Mesodermal cell (in vitro differentiated cells): ENCODE measurements at regions not wholly inside any gene's neighbourhood (a gene's known extent, or its start where the extent isn't known, plus 50 kb on each side); places are given as distances from the start of the nearest gene placed in this dataset.
"Not testable (repeated sequence)": the region's sequence is repeated elsewhere in the genome, so short reads cannot be mapped to it uniquely, and the experiment has no call there.

ENCODE experiments used
- H3K27ac ChIP-seq: 2 replicates; pipeline ENCODE4 v1.7.0; 2013; ENCODE audit warnings: mild to moderate bottlenecking, low read depth, low read length, moderate library complexity; ENCODE audit not compliant: severe bottlenecking
- H3K36me3 ChIP-seq: 2 replicates; pipeline ENCODE4 v1.7.1; 2013; ENCODE audit warnings: mild to moderate bottlenecking, low read length, moderate library complexity; ENCODE audit not compliant: control insufficient read depth, insufficient read depth
- H3K4me1 ChIP-seq: one replicate; pipeline ENCODE4 v1.7.1; 2013; ENCODE audit warnings: mild to moderate bottlenecking, low read length; ENCODE audit not compliant: insufficient read depth, control insufficient read depth, poor library complexity, severe bottlenecking
- H3K4me3 ChIP-seq: 2 replicates; pipeline ENCODE4 v1.7.0; 2013; ENCODE audit warnings: low read length, control low read depth, mild to moderate bottlenecking; ENCODE audit not compliant: insufficient read depth, poor library complexity, severe bottlenecking; ENCODE audit errors: extremely low read depth
- H3K9me3 ChIP-seq: 2 replicates; pipeline ENCODE4 v1.7.1; 2013; ENCODE audit warnings: mild to moderate bottlenecking, low read length, moderate library complexity; ENCODE audit not compliant: control insufficient read depth
- WGBS, 2 experiments: methylation state at CpG; one replicate each; pipeline ENCODE4 v1.1.5; 2013; ENCODE audit warnings: missing lambda C conversion rate in 2 of 2; ENCODE audit not compliant: insufficient coverage in 2 of 2; 5-methylcytosine and 5-hydroxymethylcytosine counted together

DNA sequence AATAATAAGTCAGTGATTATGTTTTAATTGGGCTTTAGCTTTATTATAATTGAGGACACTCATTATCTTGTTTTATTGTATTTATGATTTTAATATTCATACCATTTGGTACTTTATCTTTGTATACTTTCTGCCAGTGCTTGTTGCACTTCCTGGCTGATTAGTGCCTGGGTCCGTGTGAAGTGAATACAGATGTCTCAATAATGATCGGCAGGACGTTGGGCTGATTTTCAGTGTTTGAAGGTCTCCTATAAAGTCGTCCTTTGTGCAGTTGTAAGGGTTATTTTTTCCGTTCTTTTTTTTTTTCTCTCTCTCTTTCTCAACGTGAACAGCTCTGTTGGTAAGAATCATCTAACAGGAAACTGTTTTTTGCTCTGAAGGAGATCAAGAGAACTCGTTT lies 450.0 kb upstream of the POU3F2 start:
- Histone ChIP-seq H3K4me1 (no peaks in the 10 kb centered on the region), H3K4me3 (no peak overlapping the region), H3K36me3 (no peaks in the 10 kb centered on the region), H3K27ac (no peak overlapping the region), H3K9me3 (no peaks in the 10 kb centered on the region)
- WGBS, 2 experiments = 60 to 80% methylated on average over 1 to 3 of the region's 7 CpGs

- no peaks in the 10 kb centered on the region for H3K9me3 ChIP-seq
- no peaks in the 10 kb centered on the region for H3K4me1 ChIP-seq
- no peak overlapping the region for H3K4me3 ChIP-seq
- 75 to 85% methylated on average over 5 of the region's 6 CpGs for WGBS, 2 experiments
- H3K27ac ChIP-seq = no peak overlapping the region
- no peaks in the 10 kb centered on the region for H3K36me3 ChIP-seq
Observed at GRCh38 chr6:98384801-98385200, 449.6 kb upstream of the POU3F2 start.

DNA sequence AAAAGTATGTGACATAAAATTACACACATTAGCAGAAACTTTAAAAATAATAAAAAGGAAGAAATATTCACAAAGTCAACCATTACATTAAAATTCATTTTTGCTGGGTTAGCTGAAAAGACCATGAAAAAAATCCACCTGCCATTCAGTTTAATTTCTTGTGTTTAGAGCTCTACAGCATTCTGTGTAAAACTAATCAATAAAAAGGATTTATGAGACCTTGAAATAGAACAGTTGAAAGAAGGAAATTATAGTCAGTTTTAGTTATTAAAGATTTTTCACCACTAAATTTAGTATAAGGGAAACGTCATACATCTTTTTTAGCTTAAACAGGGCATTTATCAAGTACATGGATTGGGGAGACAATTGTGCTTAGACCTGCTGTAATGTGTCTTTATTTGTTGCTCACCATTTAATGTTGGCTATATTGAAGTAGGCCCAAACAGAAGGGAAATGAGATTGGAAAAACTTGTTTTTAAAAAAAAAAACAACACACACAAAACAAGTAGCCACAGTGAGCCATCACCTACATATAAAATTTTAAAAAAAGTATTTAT lies 438.7 kb upstream of the POU3F2 start:
- Histone ChIP-seq H3K27ac (no peak overlapping the region), H3K9me3 (no peaks in the 10 kb centered on the region), H3K4me1 (no peaks in the 10 kb centered on the region), H3K36me3 (no peaks in the 10 kb centered on the region), H3K4me3 (no peak overlapping the region)
- no CpG with 5 or more reads among the region's 1 CpG for WGBS, 2 experiments

DNA sequence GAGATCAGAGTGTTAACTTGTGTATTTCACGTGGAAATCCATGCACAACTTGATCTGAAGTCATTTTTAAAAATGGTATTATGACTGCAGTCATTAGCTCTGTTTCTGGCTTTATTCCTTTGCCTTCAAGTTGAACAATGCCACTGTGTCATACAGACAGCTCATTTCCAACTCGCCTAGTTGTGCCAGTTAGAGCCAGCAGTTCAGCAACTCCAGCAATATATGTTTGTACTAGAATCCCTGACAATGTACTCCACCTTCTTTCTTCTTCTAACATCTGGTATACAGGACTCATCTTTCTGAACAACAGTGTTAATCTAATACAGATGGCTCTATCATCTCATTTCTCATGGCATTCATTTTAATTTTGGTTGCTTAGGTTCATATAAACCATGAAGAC lies 418.3 kb upstream of the POU3F2 start:
- 43 to 92% methylated on average over 1 to 2 of the region's 2 CpGs for WGBS, 2 experiments
- Histone ChIP-seq H3K4me3 (no peak overlapping the region), H3K9me3 (no peaks in the 10 kb centered on the region), H3K27ac (no peak overlapping the region), H3K36me3 (no peaks in the 10 kb centered on the region), H3K4me1 (no peaks in the 10 kb centered on the region)

DNA sequence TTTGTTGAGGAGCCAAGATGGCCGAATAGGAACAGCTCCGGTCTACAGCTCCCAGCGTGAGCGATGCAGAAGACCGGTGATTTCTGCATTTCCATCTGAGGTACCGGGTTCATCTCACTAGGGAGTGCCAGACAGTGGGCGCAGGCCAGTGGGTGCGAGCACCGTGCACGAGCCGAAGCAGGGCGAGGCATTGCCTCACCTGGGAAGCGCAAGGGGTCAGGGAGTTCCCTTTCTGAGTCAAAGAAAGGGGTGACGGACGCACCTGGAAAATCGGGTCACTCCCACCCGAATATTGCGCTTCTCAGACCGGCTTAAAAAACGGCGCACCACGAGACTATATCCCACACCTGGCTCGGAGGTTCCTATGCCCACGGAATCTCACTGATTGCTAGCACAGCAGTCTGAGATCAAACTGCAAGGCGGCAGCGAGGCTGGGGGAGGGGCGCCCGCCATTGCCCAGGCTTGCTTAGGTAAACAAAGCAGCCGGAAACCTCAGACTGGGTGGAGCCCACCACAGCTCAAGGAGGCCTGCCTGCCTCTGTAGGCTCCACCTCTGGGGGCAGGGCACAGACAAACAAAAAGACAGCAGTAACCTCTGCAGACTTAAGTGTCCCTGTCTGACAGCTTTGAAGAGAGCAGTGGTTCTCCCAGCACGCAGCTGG lies 417.7 kb upstream of the POU3F2 start:
- H3K4me1 ChIP-seq, H3K4me3 ChIP-seq, H3K36me3 ChIP-seq, H3K9me3 ChIP-seq, H3K27ac ChIP-seq: not testable (repeated sequence)
- 84 to 88% methylated on average over 8 to 10 of the region's 30 CpGs for WGBS, 2 experiments

- 60 to 86% methylated on average over 1 of the region's 3 CpGs for WGBS, 2 experiments
- no peaks in the 10 kb centered on the region for H3K36me3 ChIP-seq
- no peak overlapping the region for H3K4me3 ChIP-seq
- H3K4me1 ChIP-seq = no peaks in the 10 kb centered on the region
- no peak overlapping the region for H3K27ac ChIP-seq
- H3K9me3 ChIP-seq = no peaks in the 10 kb centered on the region
Observed at GRCh38 chr6:98433325-98434056, 400.9 kb upstream of the POU3F2 start.

DNA sequence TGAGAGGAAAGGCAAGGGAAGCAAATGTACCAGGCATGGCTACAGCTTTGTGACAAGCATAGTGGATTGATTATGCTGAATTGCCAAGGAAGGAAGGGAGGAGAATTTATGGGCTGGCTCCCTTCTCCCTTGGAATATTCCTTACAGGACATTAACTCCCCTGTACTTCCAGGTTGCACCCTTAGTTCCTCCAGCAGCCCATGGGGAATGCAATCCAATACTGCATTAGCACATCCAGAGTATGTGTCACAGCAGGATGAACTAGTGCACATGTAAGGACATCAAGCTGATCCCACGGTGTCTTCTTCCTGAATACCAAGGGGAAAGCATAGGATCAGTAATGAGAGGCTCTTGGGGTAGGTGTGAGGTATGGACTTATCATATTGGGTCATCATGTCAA lies 390.7 kb upstream of the POU3F2 start:
- 71 to 78% methylated on average over 1 of the region's 1 CpG for WGBS, 2 experiments
- Histone ChIP-seq H3K27ac (no peak overlapping the region), H3K36me3 (no peaks in the 10 kb centered on the region), H3K9me3 (no peaks in the 10 kb centered on the region), H3K4me1 (no peaks in the 10 kb centered on the region), H3K4me3 (no peak overlapping the region)

GRCh38 chr6:98452685-98453084 lies 381.7 kb upstream of the POU3F2 start:
- Histone ChIP-seq H3K4me3 (no peak overlapping the region), H3K9me3 (no peaks in the 10 kb centered on the region), H3K27ac (no peak overlapping the region), H3K36me3 (no peaks in the 10 kb centered on the region), H3K4me1 (no peaks in the 10 kb centered on the region)
- whole genome bisulfite sequencing, 2 experiments = 70 to 88% methylated on average over 1 of the region's 2 CpGs

GRCh38 chr6:98454809-98455322 lies 379.5 kb upstream of the POU3F2 start:
- H3K36me3 ChIP-seq = no peaks in the 10 kb centered on the region
- WGBS, 2 experiments = 92 to 100% methylated on average over 2 of the region's 5 CpGs
- H3K27ac ChIP-seq = no peak overlapping the region

GRCh38 chr6:98458708-98459107 lies 375.7 kb upstream of the POU3F2 start:
- Histone ChIP-seq H3K27ac (no peak overlapping the region), H3K4me1 (no peaks in the 10 kb centered on the region), H3K9me3 (no peaks in the 10 kb centered on the region), H3K4me3 (no peak overlapping the region), H3K36me3 (no peaks in the 10 kb centered on the region)
- WGBS, 2 experiments = no CpG with 5 or more reads among the region's 2 CpGs

More at GRCh38 chr6:98454809-98455322, 379.5 kb upstream of the POU3F2 start:
- Histone ChIP-seq H3K9me3 (no peaks in the 10 kb centered on the region), H3K4me3 (no peak overlapping the region), H3K4me1 (no peaks in the 10 kb centered on the region)
